GM12878 (cell line): ENCODE measurements at regions not wholly inside any gene's neighbourhood (a gene's known extent, or its start where the extent isn't known, plus 50 kb on each side); places are given as distances from the start of the nearest gene placed in this dataset.

Experiments
- ATAC-seq: fragments of 200-7000 bp; cut with Tn5 transposase; 3 replicates; pipeline ENCODE4 v1.9.1; 2020; ENCODE audit warnings: mild to moderate bottlenecking, moderate library complexity
- BruUV-seq: library from RNA; stranded (reverse); fragments of 400-500 nt; replicated peaks from 2 replicates; lab custom pipeline; 2021; lab: Mats Ljungman, UMichigan
- CTCF ChIA-PET: fragments of 300-600 bp; sonication (Branson Sonifier 250); formaldehyde crosslinking; extraction: SDS; loops from one replicate; lab custom pipeline; 2021; ENCODE audit warnings: inconsistent platforms; lab: Yijun Ruan, JAX
- POLR2A ChIA-PET: fragments of 350-600 bp; formaldehyde crosslinking; extraction: SDS; loops from one replicate; lab custom pipeline; 2021; ENCODE audit warnings: inconsistent platforms; lab: Charles Lee
- RAD21 ChIA-PET: fragments of 300-600 bp; sonication (Branson Sonifier 250); formaldehyde crosslinking; loops from one replicate; lab custom pipeline; 2023; ENCODE audit warnings: antibody characterized with exemption; ENCODE audit not compliant: unreplicated experiment; lab: Charles Lee
- SMC1A ChIA-PET: fragments of 300-600 bp; sonication (Branson Sonifier 250); formaldehyde crosslinking; loops from one replicate; lab custom pipeline; 2023; ENCODE audit not compliant: unreplicated experiment, uncharacterized antibody; lab: Charles Lee
- DNase-seq: peaks from one replicate; pipeline ENCODE4 v3.0.0-alpha.2; 2011; ENCODE audit warnings: low read depth, low spot score
- FAIRE-seq: peaks from 3 replicates; lab custom pipeline; 2011; peaks lifted over from hg19 to GRCh38; lab: Jason Lieb, UNC
- H2AFZ ChIP-seq: 2 replicates; pipeline ENCODE4 v1.6.0; 2011; ENCODE audit warnings: low read depth, low read length, control low read depth; ENCODE audit not compliant: control insufficient read depth
- H3K27ac ChIP-seq: 2 replicates; pipeline ENCODE4 v1.5.1; 2011; ENCODE audit warnings: control low read depth; ENCODE audit not compliant: control insufficient read depth, insufficient read depth
- H3K27me3 ChIP-seq, 2 experiments: replicated peaks in 1 of 2; 2 replicates each; pipeline versions ENCODE4 v1.6.0 to v1.6.1; 2011; ENCODE audit warnings: low read length in 1 of 2; ENCODE audit not compliant: control insufficient read depth in 2 of 2, insufficient read depth in 2 of 2
- H3K36me3 ChIP-seq, 2 experiments: 2 replicates each; pipeline ENCODE4 v1.5.1; 2011; ENCODE audit warnings: low read length in 1 of 2; ENCODE audit not compliant: control insufficient read depth in 2 of 2, insufficient read depth in 2 of 2
- H3K4me1 ChIP-seq: 2 replicates; pipeline ENCODE4 v1.6.1; 2011; ENCODE audit warnings: mild to moderate bottlenecking, low read length, moderate library complexity, mixed read lengths; ENCODE audit not compliant: control insufficient read depth, insufficient read depth
- H3K4me2 ChIP-seq: 2 replicates; pipeline ENCODE4 v1.6.0; 2011; ENCODE audit warnings: control low read depth; ENCODE audit not compliant: control insufficient read depth, insufficient read depth
- H3K4me3 ChIP-seq: fragments of 200-600 bp; sonication (generic); 2 replicates; pipeline ENCODE4 v1.5.1; 2016
- H3K79me2 ChIP-seq: 2 replicates; pipeline ENCODE4 v1.6.0; 2011; ENCODE audit warnings: low read length; ENCODE audit not compliant: control insufficient read depth, insufficient read depth
- H3K9ac ChIP-seq: 2 replicates; pipeline ENCODE4 v1.8.0; 2011; ENCODE audit warnings: low read length, control low read depth, mixed read lengths; ENCODE audit not compliant: control insufficient read depth, insufficient read depth
- H3K9me3 ChIP-seq: replicated peaks from 3 replicates; pipeline ENCODE4 v1.5.1; 2011; ENCODE audit warnings: mild to moderate bottlenecking, low read length; ENCODE audit not compliant: control insufficient read depth, insufficient read depth
- H4K20me1 ChIP-seq: 2 replicates; pipeline ENCODE4 v1.6.0; 2011; ENCODE audit not compliant: control insufficient read depth, insufficient read depth
- CBX5 ChIP-seq: sonication (generic); IDR thresholded peaks from 2 replicates; pipeline ENCODE4 v1.6.1; 2016; ENCODE audit warnings: low read depth, moderate library complexity, mild to moderate bottlenecking, inconsistent platforms
- CHD4 ChIP-seq: fragments of 200-600 bp; sonication (generic); IDR thresholded peaks from 2 replicates; pipeline ENCODE4 v1.6.1; 2016; ENCODE audit warnings: mild to moderate bottlenecking
- HDAC6 ChIP-seq: fragments of 200-600 bp; sonication (generic); IDR thresholded peaks from one replicate; pipeline ENCODE4 v1.8.0; 2017; ENCODE audit warnings: antibody characterized with exemption; ENCODE audit not compliant: unreplicated experiment
- IKZF2 ChIP-seq, 2 experiments: fragments of 450-650 bp; IDR thresholded peaks; 2 replicates each; pipeline ENCODE4 v1.6.1; 2017; ENCODE audit warnings: mild to moderate bottlenecking in 2 of 2, moderate library complexity in 2 of 2
- NFXL1 ChIP-seq: fragments of 450-650 bp; IDR thresholded peaks from 2 replicates; pipeline ENCODE4 v1.6.1; 2017; ENCODE audit warnings: antibody characterized with exemption, mild to moderate bottlenecking, borderline replicate concordance
- SIN3A ChIP-seq: IDR thresholded peaks from 2 replicates; pipeline ENCODE4 v1.6.1; 2012; ENCODE audit warnings: low read depth, low read length, improper control_type of control experiment
- WGBS: methylation state at CpG from one replicate; pipeline ENCODE4 v1.1.6; 2016; ENCODE audit warnings: low lambda C conversion rate; ENCODE audit not compliant: insufficient replicate concordance, insufficient coverage; ENCODE audit errors: missing lambda C conversion rate; 5-methylcytosine and 5-hydroxymethylcytosine counted together
- in situ Hi-C: fragments of 300-500 bp; cut with MboI; formaldehyde crosslinking; loops from 9 replicates; pipeline ENCODE4 v1.14.3; 2018; ENCODE audit warnings: mixed read lengths
- intact Hi-C: fragments of 100-400 bp; cut with micrococcal nuclease; formaldehyde crosslinking; loops from one replicate; pipeline ENCODE4 v1.14.2; 2022; ENCODE audit not compliant: unreplicated experiment
- TF ChIP-seq, protein P1 (sequence below): fragments of 450-650 bp; IDR thresholded peaks from 2 replicates; pipeline ENCODE4 v1.6.1; 2017; ENCODE audit warnings: mild to moderate bottlenecking, moderate library complexity

DNA sequence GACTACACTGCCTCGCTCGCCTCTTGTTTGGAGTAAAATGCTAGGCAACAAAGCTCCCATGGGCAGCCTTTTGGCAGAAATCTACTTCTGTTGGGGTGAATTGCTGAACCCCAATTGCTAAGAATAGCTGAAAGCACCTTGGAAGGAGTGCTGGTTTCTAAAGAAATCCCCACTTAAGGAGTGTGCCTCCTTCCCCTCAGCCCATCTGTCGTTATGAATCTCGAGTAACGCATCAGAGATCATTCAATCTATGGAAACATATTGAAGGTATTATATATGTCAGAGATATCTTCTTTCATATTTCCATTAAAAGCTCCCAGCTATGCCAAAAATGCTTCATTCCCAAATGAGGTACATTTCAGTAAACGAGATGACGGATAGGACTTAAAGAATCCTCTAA lies 229.6 kb upstream of the BLID start:
- Histone ChIP-seq H3K4me3 (no peak overlapping the region), H3K4me2 (no peak overlapping the region), H3K9me3 (no peaks in the 10 kb centered on the region; the same call in 2 of the 3 replicates), H4K20me1 (no peaks in the 10 kb centered on the region), H2AFZ (no peak overlapping the region), H3K4me1 (no peaks in the 10 kb centered on the region), H3K9ac (no peak overlapping the region), H3K79me2 (no peaks in the 10 kb centered on the region), H3K27me3 (no peaks in the 10 kb centered on the region), H3K27ac (no peak overlapping the region), H3K36me3 (no peaks in the 10 kb centered on the region)
- ChIA-PET SMC1A (no interaction called here), RAD21 (no interaction called here), CTCF (no interaction called here), POLR2A (no interaction called here)
- intact Hi-C loops = no loop called here
- in situ Hi-C loops = no loop called here
- ATAC-seq = no peak
- DNase-seq = no peak
- 51% methylated on average over 7 of the region's 7 CpGs for whole genome bisulfite sequencing
- no peak for TF ChIP-seq SIN3A
- no peak for TF ChIP-seq HDAC6
- TF ChIP-seq IKZF2 (IDR thresholded peaks at IDR 0.05) = no peak
- TF ChIP-seq NFXL1 = no peak
- TF ChIP-seq CBX5 = no peak
- BruUV-seq = no TSS peak
- FAIRE-seq = no peak

DNA sequence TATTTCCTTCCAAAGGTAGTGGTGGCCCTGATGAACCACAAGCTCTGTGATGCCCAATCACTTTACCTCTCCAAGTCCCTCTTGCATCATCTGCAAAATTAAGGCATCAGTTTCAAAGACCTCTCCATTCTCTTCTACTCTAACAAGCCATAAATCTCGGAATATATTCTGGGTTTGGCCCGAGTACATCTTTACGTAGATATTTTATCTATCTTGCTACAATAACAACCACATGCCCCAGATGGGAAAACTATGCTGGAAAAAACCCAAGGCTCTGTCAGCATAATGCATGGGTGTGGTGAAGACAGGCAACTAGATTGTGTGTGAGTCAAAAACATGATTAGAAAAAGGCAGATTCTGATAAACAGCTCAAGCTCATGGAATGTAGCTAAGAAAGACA lies 228.2 kb upstream of the BLID start:
- intact Hi-C loops (no loop called here), in situ Hi-C loops (no loop called here)
- no peaks in the 10 kb centered on the region for H3K4me1 ChIP-seq
- POLR2A ChIA-PET = no interaction called here
- no peak overlapping the region for H2AFZ ChIP-seq
- FAIRE-seq (no peak), DNase-seq (no peak), ATAC-seq (no peak)
- TF ChIP-seq CHD4 = no peak
- TF ChIP-seq, protein P1, sequence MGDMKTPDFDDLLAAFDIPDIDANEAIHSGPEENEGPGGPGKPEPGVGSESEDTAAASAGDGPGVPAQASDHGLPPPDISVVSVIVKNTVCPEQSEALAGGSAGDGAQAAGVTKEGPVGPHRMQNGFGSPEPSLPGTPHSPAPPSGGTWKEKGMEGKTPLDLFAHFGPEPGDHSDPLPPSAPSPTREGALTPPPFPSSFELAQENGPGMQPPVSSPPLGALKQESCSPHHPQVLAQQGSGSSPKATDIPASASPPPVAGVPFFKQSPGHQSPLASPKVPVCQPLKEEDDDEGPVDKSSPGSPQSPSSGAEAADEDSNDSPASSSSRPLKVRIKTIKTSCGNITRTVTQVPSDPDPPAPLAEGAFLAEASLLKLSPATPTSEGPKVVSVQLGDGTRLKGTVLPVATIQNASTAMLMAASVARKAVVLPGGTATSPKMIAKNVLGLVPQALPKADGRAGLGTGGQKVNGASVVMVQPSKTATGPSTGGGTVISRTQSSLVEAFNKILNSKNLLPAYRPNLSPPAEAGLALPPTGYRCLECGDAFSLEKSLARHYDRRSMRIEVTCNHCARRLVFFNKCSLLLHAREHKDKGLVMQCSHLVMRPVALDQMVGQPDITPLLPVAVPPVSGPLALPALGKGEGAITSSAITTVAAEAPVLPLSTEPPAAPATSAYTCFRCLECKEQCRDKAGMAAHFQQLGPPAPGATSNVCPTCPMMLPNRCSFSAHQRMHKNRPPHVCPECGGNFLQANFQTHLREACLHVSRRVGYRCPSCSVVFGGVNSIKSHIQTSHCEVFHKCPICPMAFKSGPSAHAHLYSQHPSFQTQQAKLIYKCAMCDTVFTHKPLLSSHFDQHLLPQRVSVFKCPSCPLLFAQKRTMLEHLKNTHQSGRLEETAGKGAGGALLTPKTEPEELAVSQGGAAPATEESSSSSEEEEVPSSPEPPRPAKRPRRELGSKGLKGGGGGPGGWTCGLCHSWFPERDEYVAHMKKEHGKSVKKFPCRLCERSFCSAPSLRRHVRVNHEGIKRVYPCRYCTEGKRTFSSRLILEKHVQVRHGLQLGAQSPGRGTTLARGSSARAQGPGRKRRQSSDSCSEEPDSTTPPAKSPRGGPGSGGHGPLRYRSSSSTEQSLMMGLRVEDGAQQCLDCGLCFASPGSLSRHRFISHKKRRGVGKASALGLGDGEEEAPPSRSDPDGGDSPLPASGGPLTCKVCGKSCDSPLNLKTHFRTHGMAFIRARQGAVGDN = no peak
- TF ChIP-seq SIN3A = no peak
- SMC1A ChIA-PET = no interaction called here
- H3K4me3 ChIP-seq = no peak overlapping the region
- RAD21 ChIA-PET = no interaction called here
- no peaks in the 10 kb centered on the region; the same call in 2 of the 3 replicates for H3K9me3 ChIP-seq
- H3K27ac ChIP-seq = no peak overlapping the region
- H4K20me1 ChIP-seq = no peaks in the 10 kb centered on the region
- H3K27me3 ChIP-seq = no peaks in the 10 kb centered on the region
- 34% methylated on average over 3 of the region's 3 CpGs for WGBS
- no peak overlapping the region for H3K9ac ChIP-seq
- no peaks in the 10 kb centered on the region for H3K36me3 ChIP-seq
- CTCF ChIA-PET = no interaction called here
- no TSS peak for BruUV-seq
- no peak overlapping the region for H3K4me2 ChIP-seq
- no peaks in the 10 kb centered on the region for H3K79me2 ChIP-seq
